NCI-H748 treated with DMSO at 0.1 percent for 48 hours (cell line): ENCODE measurements at regions not wholly inside any gene's neighbourhood (a gene's known extent, or its start where the extent isn't known, plus 50 kb on each side); places are given as distances from the start of the nearest gene placed in this dataset.
"Not testable (repeated sequence)": the region's sequence is repeated elsewhere in the genome, so short reads cannot be mapped to it uniquely, and the experiment has no call there.

Source experiments
- DNase-seq: peaks from one replicate; lab custom pipeline; 2025; lab: John Stamatoyannopoulos, UW

- DNase-seq = not testable (repeated sequence)
These were observed 215.4 kb downstream of the NNT start for GRCh38 chr5:43818394-43818793.

GRCh38 chr5:43815497-43815896 lies 212.5 kb downstream of the NNT start:
- no peak for DNase-seq

GRCh38 chr5:43804723-43805122 lies 201.7 kb downstream of the NNT start:
- no peak for DNase-seq

GRCh38 chr5:43804041-43804440 lies 201.1 kb downstream of the NNT start:
- DNase-seq = no peak

- DNase-seq = peak; percentile 86
These were observed 199.7 kb downstream of the NNT start for GRCh38 chr5:43802651-43803050.

- DNase-seq = no peak
These were observed 199.1 kb downstream of the NNT start for GRCh38 chr5:43802119-43802518.

- no peak for DNase-seq
These were observed 195.8 kb downstream of the NNT start for GRCh38 chr5:43798740-43799139.

- not testable (repeated sequence) for DNase-seq
These were observed 188.9 kb downstream of the NNT start for GRCh38 chr5:43791880-43792279.

GRCh38 chr5:43785198-43785597 lies 182.2 kb downstream of the NNT start:
- no peak for DNase-seq

- no peak for DNase-seq
These were observed 177.6 kb downstream of the NNT start for GRCh38 chr5:43780586-43780985.

GRCh38 chr5:43774881-43775399 lies 172.0 kb downstream of the NNT start:
- DNase-seq = no peak

- DNase-seq = no peak
These were observed 170.5 kb downstream of the NNT start for GRCh38 chr5:43773478-43773844.

GRCh38 chr5:43772764-43773477 lies 169.9 kb downstream of the NNT start:
- peak; percentile 28 for DNase-seq

- DNase-seq = no peak
These were observed 169.4 kb downstream of the NNT start for GRCh38 chr5:43772458-43772763.

- no peak for DNase-seq
These were observed 168.6 kb downstream of the NNT start for GRCh38 chr5:43771611-43772031.

- DNase-seq = no peak
These were observed 166.8 kb downstream of the NNT start for GRCh38 chr5:43769571-43770355.
